IMR-90 (cell line): ENCODE measurements at regions not wholly inside any gene's neighbourhood (a gene's known extent, or its start where the extent isn't known, plus 50 kb on each side); places are given as distances from the start of the nearest gene placed in this dataset.

Source experiments
- ATAC-seq: fragments of 200-7000 bp; cut with Tn5 transposase; 2 replicates; pipeline ENCODE4 v1.9.1; 2020; ENCODE audit warnings: low read depth, mild to moderate bottlenecking, moderate library complexity
- BruUV-seq: library from RNA; stranded (reverse); fragments of 400-500 nt; replicated peaks from 2 replicates; lab custom pipeline; 2021; lab: Mats Ljungman, UMichigan
- CTCF ChIA-PET: fragments of 300-600 bp; formaldehyde crosslinking; extraction: SDS; loops from one replicate; lab custom pipeline; 2021; ENCODE audit warnings: antibody characterized with exemption; lab: Yijun Ruan, JAX
- POLR2A ChIA-PET: fragments of 300-600 bp; sonication (Branson Sonifier 250); formaldehyde crosslinking; loops from one replicate; lab custom pipeline; 2022; ENCODE audit warnings: antibody characterized with exemption; ENCODE audit not compliant: unreplicated experiment; lab: Charles Lee
- DNase-seq: peaks from one replicate; pipeline ENCODE4 v3.0.0; 2013
- H2AFZ ChIP-seq: replicated peaks from 2 replicates; pipeline ENCODE3; 2013; ENCODE audit warnings: low read length, mild to moderate bottlenecking; ENCODE audit not compliant: poor library complexity
- H2AK5ac ChIP-seq: 2 replicates; pipeline ENCODE4 v1.6.1; 2013; ENCODE audit warnings: low read depth, low read length, inconsistent platforms
- H2AK9ac ChIP-seq: replicated peaks from 2 replicates; pipeline ENCODE3; 2013; ENCODE audit warnings: mild to moderate bottlenecking, low read depth, low read length, moderate library complexity; ENCODE audit not compliant: poor library complexity
- H2BK120ac ChIP-seq: 2 replicates; pipeline ENCODE4 v1.6.1; 2013; ENCODE audit warnings: low read depth, low read length, inconsistent platforms
- H2BK15ac ChIP-seq: 3 replicates; pipeline ENCODE4 v1.6.1; 2013; ENCODE audit warnings: low read depth, low read length, inconsistent platforms
- H2BK20ac ChIP-seq: 2 replicates; pipeline ENCODE4 v1.6.1; 2013; ENCODE audit warnings: low read depth, mild to moderate bottlenecking, inconsistent platforms, low read length, moderate library complexity
- H2BK5ac ChIP-seq: 2 replicates; pipeline ENCODE4 v1.6.1; 2013; ENCODE audit warnings: mild to moderate bottlenecking, low read depth, low read length, inconsistent platforms; ENCODE audit not compliant: poor library complexity, severe bottlenecking
- H3K14ac ChIP-seq: replicated peaks from 2 replicates; pipeline ENCODE4 v1.6.1; 2013; ENCODE audit warnings: low read depth, low read length, inconsistent platforms
- H3K18ac ChIP-seq: 2 replicates; pipeline ENCODE4 v1.6.1; 2013; ENCODE audit warnings: low read depth, low read length, control low read depth
- H3K23ac ChIP-seq: 2 replicates; pipeline ENCODE4 v1.6.1; 2013; ENCODE audit warnings: low read depth, low read length, inconsistent platforms
- H3K27ac ChIP-seq: 2 replicates; pipeline ENCODE4 v1.5.1; 2013; ENCODE audit warnings: mild to moderate bottlenecking, control low read depth, low read length; ENCODE audit not compliant: insufficient read depth
- H3K27me3 ChIP-seq: 2 replicates; pipeline ENCODE4 v1.6.1; 2013; ENCODE audit warnings: low read length; ENCODE audit not compliant: control insufficient read depth, insufficient read depth
- H3K36me3 ChIP-seq: 2 replicates; pipeline ENCODE4 v1.6.1; 2013; ENCODE audit warnings: low read length, mixed read lengths; ENCODE audit not compliant: control insufficient read depth, insufficient read depth
- H3K4ac ChIP-seq: 2 replicates; pipeline ENCODE4 v1.6.1; 2013; ENCODE audit warnings: low read depth, low read length, inconsistent platforms
- H3K4me1 ChIP-seq: 2 replicates; pipeline ENCODE4 v1.6.1; 2013; ENCODE audit warnings: low read length, mixed read lengths; ENCODE audit not compliant: control insufficient read depth, insufficient read depth
- H3K4me2 ChIP-seq: 2 replicates; pipeline ENCODE4 v1.6.1; 2013; ENCODE audit warnings: low read depth, mild to moderate bottlenecking, control low read depth, low read length, moderate library complexity
- H3K4me3 ChIP-seq: 2 replicates; pipeline ENCODE4 v1.5.1; 2013; ENCODE audit warnings: low read depth, mild to moderate bottlenecking, control low read depth, low read length, moderate library complexity; ENCODE audit not compliant: insufficient read depth
- H3K56ac ChIP-seq: 2 replicates; pipeline ENCODE4 v1.6.1; 2013; ENCODE audit warnings: low read length, inconsistent platforms; ENCODE audit not compliant: insufficient read depth; ENCODE audit errors: extremely low read depth
- H3K79me1 ChIP-seq, 2 experiments: 2 replicates each; pipeline ENCODE4 v1.6.1; 2013; ENCODE audit warnings: low read length in 2 of 2, inconsistent platforms in 1 of 2, low read depth in 1 of 2
- H3K9ac ChIP-seq: 2 replicates; pipeline ENCODE4 v1.6.1; 2013; ENCODE audit warnings: low read depth, low read length, control low read depth
- H3K9me1 ChIP-seq: 2 replicates; pipeline ENCODE4 v1.6.1; 2013; ENCODE audit warnings: low read length, inconsistent platforms; ENCODE audit not compliant: insufficient read depth
- H3K9me3 ChIP-seq: 2 replicates; pipeline ENCODE4 v1.6.1; 2013; ENCODE audit warnings: low read length; ENCODE audit not compliant: control insufficient read depth, insufficient read depth
- H4K20me1 ChIP-seq: 2 replicates; pipeline ENCODE4 v1.6.1; 2013; ENCODE audit warnings: low read length, inconsistent platforms; ENCODE audit not compliant: insufficient read depth
- H4K5ac ChIP-seq: 2 replicates; pipeline ENCODE4 v1.6.1; 2013; ENCODE audit warnings: mild to moderate bottlenecking, low read depth, low read length, control low read depth
- H4K8ac ChIP-seq, 2 experiments: 2 replicates each; pipeline ENCODE4 v1.6.1; 2013; ENCODE audit warnings: low read depth in 2 of 2, low read length in 2 of 2, control low read depth in 1 of 2, inconsistent platforms in 1 of 2
- H4K91ac ChIP-seq: 2 replicates; pipeline ENCODE4 v1.6.1; 2013; ENCODE audit warnings: low read depth, low read length, inconsistent platforms; ENCODE audit not compliant: insufficient read depth
- BHLHE40 ChIP-seq: fragments of 150-350 bp; IDR thresholded peaks from 2 replicates; pipeline ENCODE4 v1.6.1; 2016; ENCODE audit warnings: mild to moderate bottlenecking, low read depth, low read length
- CEBPB ChIP-seq: IDR thresholded peaks from 2 replicates; pipeline ENCODE4 v1.6.1; 2012; ENCODE audit warnings: low read depth, low read length, improper control_type of control experiment
- CHD1 ChIP-seq: IDR thresholded peaks from 2 replicates; pipeline ENCODE4 v1.6.1; 2012; ENCODE audit warnings: low read depth, low read length, improper control_type of control experiment
- FOS ChIP-seq: fragments of 150-350 bp; IDR thresholded peaks from 2 replicates; pipeline ENCODE4 v1.6.1; 2016; ENCODE audit warnings: low read depth, low read length
- MAFK ChIP-seq: IDR thresholded peaks from 2 replicates; pipeline ENCODE4 v1.6.1; 2012; ENCODE audit warnings: low read depth, low read length, improper control_type of control experiment
- MAZ ChIP-seq: IDR thresholded peaks from 2 replicates; pipeline ENCODE4 v1.6.1; 2012; ENCODE audit warnings: low read depth, mild to moderate bottlenecking, low read length, improper control_type of control experiment, moderate library complexity, borderline replicate concordance
- MXI1 ChIP-seq: IDR thresholded peaks from 2 replicates; pipeline ENCODE4 v1.6.1; 2012; ENCODE audit warnings: low read depth, mild to moderate bottlenecking, low read length, moderate library complexity, borderline replicate concordance
- NFE2L2 ChIP-seq: fragments of 150-350 bp; IDR thresholded peaks from 2 replicates; pipeline ENCODE4 v1.6.1; 2016; ENCODE audit warnings: low read depth, mild to moderate bottlenecking, low read length
- POLR2A ChIP-seq: IDR thresholded peaks from 2 replicates; pipeline ENCODE4 v1.6.1; 2012; ENCODE audit warnings: mild to moderate bottlenecking, low read depth, low read length
- RAD21 ChIP-seq: IDR thresholded peaks from 2 replicates; pipeline ENCODE4 v1.6.1; 2012; ENCODE audit warnings: low read length, improper control_type of control experiment
- RCOR1 ChIP-seq: IDR thresholded peaks from 2 replicates; pipeline ENCODE4 v1.6.1; 2012; ENCODE audit warnings: mild to moderate bottlenecking, low read length, improper control_type of control experiment; ENCODE audit not compliant: insufficient replicate concordance
- RFX5 ChIP-seq: IDR thresholded peaks from 2 replicates; pipeline ENCODE4 v1.8.0; 2012; ENCODE audit warnings: low read depth, mild to moderate bottlenecking, low read length, moderate library complexity
- SMC3 ChIP-seq: fragments of 150-350 bp; IDR thresholded peaks from 2 replicates; pipeline ENCODE4 v1.6.1; 2016; ENCODE audit warnings: low read depth, mild to moderate bottlenecking, antibody characterized with exemption, low read length, moderate library complexity
- USF2 ChIP-seq: fragments of 150-350 bp; IDR thresholded peaks from 2 replicates; pipeline ENCODE4 v1.6.1; 2017; ENCODE audit warnings: mild to moderate bottlenecking, antibody characterized with exemption, low read length, low read depth
- WGBS, 2 experiments: methylation state at CpG; one replicate each; pipeline versions ENCODE4 v1.1.5 to v1.1.7; 2013; ENCODE audit warnings: missing lambda C conversion rate in 2 of 2; ENCODE audit not compliant: insufficient read length in 1 of 2; ENCODE audit errors: extremely low coverage in 2 of 2; 5-methylcytosine and 5-hydroxymethylcytosine counted together
- dilution Hi-C: fragments of 300-500 bp; cut with HindIII; formaldehyde crosslinking; loops from one replicate; pipeline ENCODE4 v1.14.3; 2018; ENCODE audit warnings: low sequenced_read_pairs; ENCODE audit not compliant: unreplicated experiment
- in situ Hi-C: fragments of 300-500 bp; cut with MboI; formaldehyde crosslinking; loops from 3 replicates; pipeline ENCODE4 v1.14.3; 2019; ENCODE audit warnings: low sequenced_read_pairs, inconsistent platforms, mixed read lengths
- intact Hi-C: fragments of 100-400 bp; cut with micrococcal nuclease; formaldehyde crosslinking; loops from 2 replicates; pipeline ENCODE4 v1.10.0; 2022
- TF ChIP-seq, protein P1 (sequence below): fragments of 150-350 bp; IDR thresholded peaks from 2 replicates; pipeline ENCODE4 v1.6.1; 2016; ENCODE audit warnings: low read depth, mild to moderate bottlenecking, low read length, moderate library complexity, borderline replicate concordance
- TF ChIP-seq, protein P2 (sequence below): conservative IDR thresholded peaks from 2 replicates; pipeline ENCODE4 v1.5.1; 2012; ENCODE audit warnings: mild to moderate bottlenecking, low read depth, low read length, improper control_type of control experiment

DNA sequence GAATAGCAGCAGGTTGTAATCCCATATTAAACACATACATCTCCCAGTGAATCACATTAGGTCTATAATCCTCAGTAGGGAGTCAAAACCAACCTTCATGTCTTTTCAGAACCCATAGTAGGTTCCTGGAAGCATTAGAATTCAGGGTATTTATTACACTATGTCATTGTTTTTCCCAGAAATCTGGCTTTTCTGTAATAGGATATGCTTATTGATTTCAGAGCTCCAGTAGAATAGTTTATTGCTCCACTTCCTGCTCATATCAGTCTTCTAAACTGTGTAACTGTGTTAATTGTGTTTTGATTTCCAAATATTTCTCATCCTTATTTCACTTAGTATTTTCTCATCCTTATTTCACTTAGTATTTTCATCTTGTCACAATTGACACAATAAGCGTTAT lies 268.0 kb downstream of the CCDC59 start:
- Histone ChIP-seq H3K4ac (no peak overlapping the region), H3K9me1 (no peaks in the 10 kb centered on the region), H4K91ac (no peak overlapping the region), H2BK5ac (no peak overlapping the region), H3K14ac (no peak overlapping the region), H4K20me1 (no peaks in the 10 kb centered on the region), H3K36me3 (no peaks in the 10 kb centered on the region), H2AK5ac (no peak overlapping the region), H2BK15ac (no peak overlapping the region), H3K18ac (no peak overlapping the region), H2AK9ac (no peak overlapping the region), H4K5ac (no peak overlapping the region), H3K4me1 (no peaks in the 10 kb centered on the region), H3K27ac (no peak overlapping the region), H2BK20ac (no peak overlapping the region), H3K23ac (no peak overlapping the region), H3K9ac (no peak overlapping the region), H2AFZ (no peak overlapping the region), H3K4me3 (no peak overlapping the region), H4K8ac (no peak overlapping the region), H3K79me1 (no peaks in the 10 kb centered on the region), H2BK120ac (no peak overlapping the region), H3K27me3 (no peaks in the 10 kb centered on the region), H3K4me2 (no peak overlapping the region), H3K9me3 (no peaks in the 10 kb centered on the region), H3K56ac (no peak overlapping the region)
- in situ Hi-C loops, result no loop called here
- no peak for TF ChIP-seq BHLHE40
- no peak for TF ChIP-seq CEBPB
- no peak for TF ChIP-seq POLR2A
- no peak for TF ChIP-seq SMC3
- no peak for TF ChIP-seq FOS
- TF ChIP-seq CHD1, result no peak
- TF ChIP-seq MXI1, result no peak
- TF ChIP-seq, protein P1, sequence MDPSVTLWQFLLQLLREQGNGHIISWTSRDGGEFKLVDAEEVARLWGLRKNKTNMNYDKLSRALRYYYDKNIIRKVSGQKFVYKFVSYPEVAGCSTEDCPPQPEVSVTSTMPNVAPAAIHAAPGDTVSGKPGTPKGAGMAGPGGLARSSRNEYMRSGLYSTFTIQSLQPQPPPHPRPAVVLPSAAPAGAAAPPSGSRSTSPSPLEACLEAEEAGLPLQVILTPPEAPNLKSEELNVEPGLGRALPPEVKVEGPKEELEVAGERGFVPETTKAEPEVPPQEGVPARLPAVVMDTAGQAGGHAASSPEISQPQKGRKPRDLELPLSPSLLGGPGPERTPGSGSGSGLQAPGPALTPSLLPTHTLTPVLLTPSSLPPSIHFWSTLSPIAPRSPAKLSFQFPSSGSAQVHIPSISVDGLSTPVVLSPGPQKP, result no peak
- no peak for TF ChIP-seq MAZ
- TF ChIP-seq RFX5, result no peak
- TF ChIP-seq NFE2L2, result no peak
- TF ChIP-seq, protein P2, sequence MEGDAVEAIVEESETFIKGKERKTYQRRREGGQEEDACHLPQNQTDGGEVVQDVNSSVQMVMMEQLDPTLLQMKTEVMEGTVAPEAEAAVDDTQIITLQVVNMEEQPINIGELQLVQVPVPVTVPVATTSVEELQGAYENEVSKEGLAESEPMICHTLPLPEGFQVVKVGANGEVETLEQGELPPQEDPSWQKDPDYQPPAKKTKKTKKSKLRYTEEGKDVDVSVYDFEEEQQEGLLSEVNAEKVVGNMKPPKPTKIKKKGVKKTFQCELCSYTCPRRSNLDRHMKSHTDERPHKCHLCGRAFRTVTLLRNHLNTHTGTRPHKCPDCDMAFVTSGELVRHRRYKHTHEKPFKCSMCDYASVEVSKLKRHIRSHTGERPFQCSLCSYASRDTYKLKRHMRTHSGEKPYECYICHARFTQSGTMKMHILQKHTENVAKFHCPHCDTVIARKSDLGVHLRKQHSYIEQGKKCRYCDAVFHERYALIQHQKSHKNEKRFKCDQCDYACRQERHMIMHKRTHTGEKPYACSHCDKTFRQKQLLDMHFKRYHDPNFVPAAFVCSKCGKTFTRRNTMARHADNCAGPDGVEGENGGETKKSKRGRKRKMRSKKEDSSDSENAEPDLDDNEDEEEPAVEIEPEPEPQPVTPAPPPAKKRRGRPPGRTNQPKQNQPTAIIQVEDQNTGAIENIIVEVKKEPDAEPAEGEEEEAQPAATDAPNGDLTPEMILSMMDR, result no peak
- no peak for TF ChIP-seq RCOR1
- no peak for TF ChIP-seq MAFK
- no peak for TF ChIP-seq RAD21
- no peak for TF ChIP-seq USF2
- ChIA-PET CTCF (no interaction called here), POLR2A (no interaction called here)
- ATAC-seq (no peak), DNase-seq (no peak)
- no TSS peak for BruUV-seq
- dilution Hi-C loops, result no loop called here
- WGBS, 2 experiments, result no CpG with 5 or more reads among the region's 1 CpG
- intact Hi-C loops, result no loop called here
